MCF 10A (cell line): ENCODE measurements at regions not wholly inside any gene's neighbourhood (a gene's known extent, or its start where the extent isn't known, plus 50 kb on each side); places are given as distances from the start of the nearest gene placed in this dataset.

Source experiments
- BruUV-seq: library from RNA; stranded (reverse); fragments of 400-500 nt; replicated peaks from 2 replicates; lab custom pipeline; 2021; lab: Mats Ljungman, UMichigan
- CTCF ChIA-PET: fragments of 300-600 bp; sonication (Branson Sonifier 250); formaldehyde crosslinking; extraction: SDS; loops from one replicate; lab custom pipeline; 2021; ENCODE audit warnings: antibody characterized with exemption, inconsistent platforms; lab: Yijun Ruan, JAX
- POLR2A ChIA-PET: fragments of 300-600, 350-650 bp; sonication (Branson Sonifier 250); formaldehyde crosslinking; extraction: SDS; loops from one replicate; lab custom pipeline; 2020; ENCODE audit warnings: antibody characterized with exemption, inconsistent platforms; lab: Yijun Ruan, JAX
- DNase-seq: peaks from one replicate; pipeline ENCODE4 v3.0.0-alpha.2; 2018; ENCODE audit not compliant: unreplicated experiment
- H3K27ac Mint-ChIP-seq: one replicate; pipeline ENCODE4 v1.8.0; 2022; ENCODE audit warnings: mild to moderate bottlenecking, low read depth, mixed read lengths; ENCODE audit not compliant: unreplicated experiment
- H3K27me3 Mint-ChIP-seq: one replicate; pipeline ENCODE4 v1.8.0; 2022; ENCODE audit warnings: mixed read lengths; ENCODE audit not compliant: insufficient read depth, unreplicated experiment
- H3K36me3 Mint-ChIP-seq: one replicate; pipeline ENCODE4 v1.8.0; 2022; ENCODE audit warnings: mild to moderate bottlenecking, moderate library complexity, mixed read lengths; ENCODE audit not compliant: insufficient read depth, unreplicated experiment
- H3K4me1 Mint-ChIP-seq: one replicate; pipeline ENCODE4 v1.8.0; 2022; ENCODE audit warnings: mixed read lengths; ENCODE audit not compliant: insufficient read depth, unreplicated experiment
- H3K4me3 Mint-ChIP-seq: one replicate; pipeline ENCODE4 v1.8.0; 2022; ENCODE audit warnings: mild to moderate bottlenecking, moderate library complexity, mixed read lengths; ENCODE audit not compliant: unreplicated experiment
- H3K9me3 Mint-ChIP-seq: one replicate; pipeline ENCODE4 v1.8.0; 2022; ENCODE audit warnings: mixed read lengths; ENCODE audit not compliant: unreplicated experiment
- CTCF ChIP-seq: fragments of 200-600 bp; IDR thresholded peaks from one replicate; pipeline ENCODE4 v1.8.0; 2022; ENCODE audit warnings: antibody characterized with exemption, mild to moderate bottlenecking; ENCODE audit not compliant: unreplicated experiment
- intact Hi-C: fragments of 100-400 bp; cut with micrococcal nuclease; formaldehyde crosslinking; loops from 2 replicates; pipeline ENCODE4 v1.14.1; 2022

- POLR2A ChIA-PET = interaction anchor here (1.1 kb wide), 1 partner anchor 13 kb away, joined by 5 read pairs; no protein-coding TSS in a partner anchor
- TF ChIP-seq CTCF = no peak
- no peak for DNase-seq
- Mint-ChIP-seq H3K4me3 (no peak overlapping the region), H3K4me1 (peaks cover 1% of the 10 kb centered on the region), H3K27ac (no peak overlapping the region), H3K9me3 (no peaks in the 10 kb centered on the region), H3K27me3 (no peaks in the 10 kb centered on the region), H3K36me3 (no peaks in the 10 kb centered on the region)
- intact Hi-C loops = no loop called here
- no TSS peak for BruUV-seq
- CTCF ChIA-PET = interaction anchor here (0.5 kb wide), 1 partner anchor 176 kb away, joined by 4 read pairs; no protein-coding TSS in a partner anchor
Observed at GRCh38 chr2:16121231-16121985, 181.1 kb downstream of the MYCN start.

GRCh38 chr2:16120591-16121180, 180.3 kb downstream of the MYCN start:
- Mint-ChIP-seq H3K36me3 (no peaks in the 10 kb centered on the region), H3K27ac (no peak overlapping the region), H3K4me3 (no peak overlapping the region), H3K9me3 (no peaks in the 10 kb centered on the region), H3K4me1 (no peaks in the 10 kb centered on the region), H3K27me3 (no peaks in the 10 kb centered on the region)
- CTCF ChIA-PET = interaction anchor here (0.5 kb wide), 1 partner anchor 177 kb away, joined by 4 read pairs; no protein-coding TSS in a partner anchor
- intact Hi-C loops = no loop called here
- no peak for DNase-seq
- POLR2A ChIA-PET = no interaction called here
- BruUV-seq = no TSS peak
- no peak for TF ChIP-seq CTCF

- intact Hi-C loops = no loop called here
- no peaks in the 10 kb centered on the region for H3K27me3 Mint-ChIP-seq
- POLR2A ChIA-PET = no interaction called here
- H3K4me3 Mint-ChIP-seq = no peak overlapping the region
- TF ChIP-seq CTCF = no peak
- H3K36me3 Mint-ChIP-seq = no peaks in the 10 kb centered on the region
- no peak overlapping the region for H3K27ac Mint-ChIP-seq
- BruUV-seq = no TSS peak
- no peak for DNase-seq
- no peaks in the 10 kb centered on the region for H3K4me1 Mint-ChIP-seq
- no peaks in the 10 kb centered on the region for H3K9me3 Mint-ChIP-seq
- CTCF ChIA-PET = interaction anchor here (0.6 kb wide), 1 partner anchor 480 kb away, joined by 3 read pairs; no protein-coding TSS in a partner anchor
Observed at GRCh38 chr2:16119741-16120140, 179.4 kb downstream of the MYCN start.
